Activated CD4-positive, alpha-beta T cell treated with anti-CD3 and anti-CD28 coated beads, Interleukin-2, Interleukin-4, amounts not matched to agents 100 ng/mL and 50 ng/mL, durations not matched to agents 16 hours and 8 hours (primary cell): ENCODE measurements at regions not wholly inside any gene's neighbourhood (a gene's known extent, or its start where the extent isn't known, plus 50 kb on each side); places are given as distances from the start of the nearest gene placed in this dataset.

Experiments used
- DNase-seq: peaks from one replicate; pipeline ENCODE4 v3.0.0-alpha.2; 2020; ENCODE audit warnings: low spot score

DNA sequence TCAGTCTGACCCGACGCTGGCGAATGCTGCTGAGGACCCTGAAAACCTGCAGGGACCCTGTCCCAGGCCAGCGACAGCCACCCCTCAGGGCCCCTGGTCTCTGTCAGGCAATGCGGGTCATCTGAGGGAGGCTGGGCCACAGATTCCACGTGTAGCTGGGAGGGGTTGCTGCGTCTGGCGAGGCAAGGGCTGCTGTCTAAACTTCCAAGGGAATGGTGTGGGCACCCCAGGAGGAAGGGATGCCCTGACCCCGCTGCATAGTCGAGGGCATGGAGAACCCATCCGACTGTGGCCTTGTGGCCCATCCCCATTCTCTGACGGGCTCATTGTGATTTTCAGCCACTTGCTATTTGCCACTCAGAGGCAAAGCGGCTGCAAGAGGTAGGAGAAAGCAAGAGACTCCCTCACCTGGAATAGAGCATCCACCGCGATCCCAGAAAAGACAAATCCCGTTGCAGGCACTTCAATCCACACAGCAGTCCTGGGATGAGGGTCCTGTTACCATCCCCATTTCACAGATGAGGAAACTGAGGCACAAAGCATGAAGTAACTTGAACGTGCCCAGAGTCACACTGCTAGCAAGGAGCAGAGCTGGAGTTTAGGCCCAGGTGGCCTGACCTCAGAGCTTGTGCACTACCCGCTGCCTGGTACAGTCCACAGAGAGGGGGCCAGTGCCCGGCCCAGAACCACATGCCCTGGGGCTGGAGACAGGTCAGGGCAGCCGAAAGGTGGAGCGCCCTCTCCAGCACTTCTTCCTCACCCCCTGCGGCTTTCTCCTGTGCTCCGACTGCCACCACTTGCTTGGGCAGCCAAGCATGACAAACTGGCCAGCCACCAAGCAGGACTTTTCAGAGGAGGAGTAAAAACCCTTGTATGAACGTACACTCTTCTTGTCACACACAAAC lies 163.8 kb upstream of the KLF14 start:
- DNase-seq, result no peak

- DNase-seq, result no peak
These were observed 165.1 kb upstream of the KLF14 start for GRCh38 chr7:130899071-130899560.

- no peak for DNase-seq
These were observed 165.8 kb upstream of the KLF14 start for GRCh38 chr7:130899638-130900401.

GRCh38 chr7:130900471-130901076 lies 166.6 kb upstream of the KLF14 start:
- DNase-seq, result no peak

GRCh38 chr7:130901209-130901783 lies 167.3 kb upstream of the KLF14 start:
- no peak for DNase-seq

- DNase-seq, result no peak
These were observed 168.8 kb upstream of the KLF14 start for GRCh38 chr7:130902755-130903357.

GRCh38 chr7:130903358-130903974 lies 169.5 kb upstream of the KLF14 start:
- no peak for DNase-seq

GRCh38 chr7:130904031-130904757 lies 170.2 kb upstream of the KLF14 start:
- DNase-seq, result no peak

GRCh38 chr7:130904792-130905191 lies 170.8 kb upstream of the KLF14 start:
- DNase-seq, result no peak

- no peak for DNase-seq
These were observed 172.6 kb upstream of the KLF14 start for GRCh38 chr7:130906575-130906974.

DNA sequence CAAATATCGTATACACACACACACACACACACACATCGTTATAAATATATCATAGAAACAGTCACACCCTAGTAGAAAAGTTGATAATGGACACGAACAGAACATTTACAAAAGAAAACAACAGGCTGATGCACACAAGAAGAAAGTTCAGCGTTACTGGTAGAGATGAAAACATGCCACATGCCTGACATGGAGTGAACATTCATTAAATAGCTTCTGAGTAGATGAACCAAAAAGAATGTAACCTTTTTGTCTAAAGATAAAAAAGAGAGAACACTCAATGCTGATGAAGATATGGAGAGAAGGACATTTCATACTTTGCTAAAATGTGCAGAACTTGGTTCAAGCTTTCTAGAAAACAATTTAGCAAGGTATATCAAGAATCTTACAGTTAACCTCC lies 173.4 kb upstream of the KLF14 start:
- no peak for DNase-seq

DNA sequence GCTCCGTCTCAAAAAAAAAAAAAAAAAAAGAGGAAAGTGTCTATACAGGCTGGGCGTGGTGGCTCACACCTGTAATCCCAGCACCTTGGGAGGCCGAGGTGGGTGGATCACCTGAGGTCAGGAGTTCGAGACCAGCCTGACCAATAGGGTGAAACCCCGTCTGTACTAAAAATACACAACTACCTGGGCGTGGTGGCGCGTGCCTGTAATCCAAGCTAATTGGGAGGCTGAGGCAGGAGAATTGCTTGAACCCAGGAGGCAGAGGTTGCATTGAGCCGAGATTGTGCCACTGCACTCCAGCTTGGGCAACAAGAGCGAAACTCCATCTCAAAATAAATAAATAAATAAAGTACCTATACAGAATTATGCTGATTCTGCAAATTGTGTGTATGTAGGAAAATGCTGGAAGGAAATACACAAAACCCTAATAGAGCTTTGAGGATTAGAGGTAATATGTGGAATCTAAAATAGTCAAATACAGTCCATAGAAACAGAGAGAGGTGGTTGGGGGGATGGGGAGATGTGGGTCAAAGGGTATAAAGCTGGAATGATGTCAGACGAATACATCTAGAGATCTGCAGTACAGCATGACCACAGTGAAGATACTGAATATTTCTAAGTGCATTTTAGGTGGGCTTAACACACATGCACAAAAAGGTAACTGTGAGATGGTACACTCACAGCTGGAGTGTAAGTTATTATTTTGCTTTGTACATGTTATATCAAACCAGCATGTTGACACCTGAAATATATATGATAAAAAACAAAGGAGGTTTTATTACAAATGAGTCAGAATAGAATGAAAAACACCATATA lies 174.5 kb upstream of the KLF14 start:
- DNase-seq, result no peak

GRCh38 chr7:130909161-130909836 lies 175.3 kb upstream of the KLF14 start:
- no peak for DNase-seq

- no peak for DNase-seq
These were observed 176.1 kb upstream of the KLF14 start for GRCh38 chr7:130909881-130910672.

DNA sequence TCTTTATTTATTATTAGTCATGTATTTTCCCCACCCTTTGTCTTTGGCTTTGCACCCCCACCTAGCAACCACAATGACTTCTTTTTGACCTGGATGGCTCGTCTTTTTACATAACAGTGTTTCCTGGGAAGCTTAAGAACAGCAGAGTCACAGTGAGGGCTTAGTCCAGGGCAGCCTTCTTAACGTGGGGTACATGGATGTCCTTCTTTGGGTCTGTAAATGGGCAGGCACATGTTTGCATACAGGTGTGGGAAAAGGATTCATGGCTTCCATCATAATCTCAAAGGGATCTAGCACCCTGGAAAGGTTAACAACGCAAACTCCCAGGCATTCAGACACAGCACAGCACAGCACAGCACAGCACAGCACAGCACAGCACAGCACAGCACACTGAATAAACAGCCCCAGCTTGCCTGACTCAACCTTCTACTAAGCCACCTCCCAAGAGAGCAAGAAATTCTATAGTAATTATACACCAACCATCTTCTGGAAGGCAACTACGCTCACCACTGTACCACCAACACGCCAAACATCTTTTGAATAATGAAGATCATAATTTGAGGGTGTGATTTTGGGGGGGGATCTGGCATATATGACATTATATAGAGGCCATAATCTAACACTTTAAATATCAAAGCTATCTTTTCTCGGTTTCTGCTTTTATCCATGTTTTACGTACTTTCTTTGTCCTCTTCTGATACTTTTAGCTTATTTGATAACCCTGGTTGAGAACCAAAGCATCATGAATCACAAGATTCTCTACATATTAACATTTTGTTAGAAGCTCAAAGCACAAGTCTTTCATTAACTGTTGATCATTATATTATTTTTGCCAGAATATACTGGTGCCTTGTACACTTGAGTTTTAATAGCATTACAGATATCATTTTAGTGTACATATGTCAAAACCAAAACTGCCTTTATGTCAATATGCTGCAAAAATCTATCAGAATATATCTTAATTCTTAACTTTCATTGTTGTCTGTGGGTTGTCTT lies 177.2 kb upstream of the KLF14 start:
- no peak for DNase-seq

- no peak for DNase-seq
These were observed 178.3 kb upstream of the KLF14 start for GRCh38 chr7:130912082-130912861.
